NCI-H1694 treated with DMSO at 0.1 percent for 48 hours (cell line): ENCODE measurements at regions not wholly inside any gene's neighbourhood (a gene's known extent, or its start where the extent isn't known, plus 50 kb on each side); places are given as distances from the start of the nearest gene placed in this dataset.
"Not testable (repeated sequence)": the region's sequence is repeated elsewhere in the genome, so short reads cannot be mapped to it uniquely, and the experiment has no call there.

Experiments
- DNase-seq: peaks from one replicate; lab custom pipeline; 2025; lab: John Stamatoyannopoulos, UW

DNA sequence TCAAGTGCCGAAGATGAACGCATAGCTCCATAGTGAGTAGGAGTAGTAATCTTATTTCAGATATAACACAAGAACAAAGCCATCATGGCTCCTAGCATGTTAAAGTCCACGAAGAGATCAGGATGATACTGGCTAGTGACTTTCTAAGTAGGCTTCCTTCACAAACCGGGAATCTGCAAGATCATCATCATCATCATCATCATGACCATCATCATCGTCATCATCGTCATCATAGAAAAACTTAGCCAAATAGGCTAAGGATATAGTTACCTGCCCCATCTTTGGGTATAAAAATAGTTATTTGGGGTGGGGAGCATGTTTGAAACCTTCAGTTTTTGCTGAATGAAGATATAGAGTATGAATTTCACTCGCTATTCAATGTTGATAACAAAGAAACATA is 57.9 kb downstream of the PYDC2 start:
- no peak for DNase-seq

DNA sequence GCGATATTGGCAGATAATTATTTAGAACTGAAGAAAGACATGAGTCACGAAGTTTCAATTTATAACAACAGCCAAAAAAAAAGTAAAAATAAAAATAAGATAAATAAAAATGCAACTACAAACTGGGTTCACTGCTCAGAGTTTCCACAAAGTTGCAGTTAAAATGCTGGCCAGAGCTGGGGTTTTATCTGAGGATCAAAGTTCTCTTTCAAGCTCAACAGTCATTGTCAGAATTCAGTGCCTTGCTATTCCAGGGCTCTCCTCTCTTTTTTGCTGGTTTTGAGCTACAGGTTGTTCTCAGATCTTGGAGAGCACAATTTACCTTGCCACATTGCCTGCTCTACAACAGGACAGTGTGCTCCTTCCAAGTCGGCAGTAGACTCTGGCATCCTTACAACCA is 60.1 kb downstream of the PYDC2 start:
- DNase-seq, result no peak

DNA sequence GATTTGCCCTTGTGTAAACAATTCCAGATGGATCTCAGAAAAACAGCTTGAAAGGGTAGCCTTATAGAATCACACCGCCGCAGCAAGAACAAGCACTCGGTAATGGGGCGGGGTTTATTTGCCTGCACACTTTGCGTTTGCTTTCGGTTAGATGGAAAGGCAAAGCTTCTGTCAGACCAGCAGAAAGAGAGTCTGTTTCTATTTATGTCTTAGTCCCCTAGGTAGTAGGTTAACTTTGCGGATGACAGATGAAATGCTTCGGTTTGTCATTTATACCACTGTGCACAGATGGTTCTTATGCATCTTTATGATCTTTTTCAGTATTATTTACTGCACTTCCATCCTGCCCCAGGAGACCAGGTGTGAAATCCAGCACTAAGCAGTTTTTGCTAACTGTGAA is 62.2 kb downstream of the PYDC2 start:
- DNase-seq, result no peak

DNA sequence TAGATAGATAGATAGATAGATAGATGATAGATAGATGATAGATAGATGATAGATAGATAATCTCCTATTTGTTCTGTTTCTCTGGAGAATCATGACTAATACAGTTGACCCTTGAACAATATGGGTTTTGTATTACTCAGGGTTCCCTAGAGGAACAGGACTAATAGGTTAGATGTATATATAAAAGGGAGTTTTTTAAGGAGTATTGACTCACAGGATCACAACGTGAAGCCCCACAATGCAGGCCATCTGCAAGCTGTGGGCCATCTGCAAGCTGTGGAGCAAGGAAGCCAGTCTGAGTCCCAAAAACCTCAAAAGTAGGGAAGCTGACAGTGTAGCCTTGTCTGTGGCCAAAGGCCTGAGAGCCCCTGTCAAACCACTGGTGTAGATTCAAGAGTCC is 67.6 kb downstream of the PYDC2 start:
- DNase-seq, result no peak

DNA sequence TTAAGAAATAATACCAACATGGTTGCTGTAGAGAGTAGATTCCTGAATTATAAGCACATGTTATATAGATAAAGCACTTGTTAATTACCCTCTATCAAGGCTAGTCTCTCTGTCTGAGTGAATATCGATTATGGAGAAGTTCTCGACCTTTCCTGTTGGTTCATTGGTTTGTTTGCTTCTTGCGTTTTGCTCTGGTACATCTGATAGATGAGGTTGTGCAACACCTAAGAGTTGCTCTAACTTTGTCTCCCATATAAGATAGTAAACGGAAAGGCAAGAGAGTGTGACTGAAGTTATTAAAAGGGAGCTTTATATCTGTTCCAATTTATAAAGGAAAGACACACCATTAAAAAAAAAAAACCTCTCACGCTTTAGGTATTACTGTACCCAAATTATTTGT is 69.0 kb downstream of the PYDC2 start:
- no peak for DNase-seq

DNA sequence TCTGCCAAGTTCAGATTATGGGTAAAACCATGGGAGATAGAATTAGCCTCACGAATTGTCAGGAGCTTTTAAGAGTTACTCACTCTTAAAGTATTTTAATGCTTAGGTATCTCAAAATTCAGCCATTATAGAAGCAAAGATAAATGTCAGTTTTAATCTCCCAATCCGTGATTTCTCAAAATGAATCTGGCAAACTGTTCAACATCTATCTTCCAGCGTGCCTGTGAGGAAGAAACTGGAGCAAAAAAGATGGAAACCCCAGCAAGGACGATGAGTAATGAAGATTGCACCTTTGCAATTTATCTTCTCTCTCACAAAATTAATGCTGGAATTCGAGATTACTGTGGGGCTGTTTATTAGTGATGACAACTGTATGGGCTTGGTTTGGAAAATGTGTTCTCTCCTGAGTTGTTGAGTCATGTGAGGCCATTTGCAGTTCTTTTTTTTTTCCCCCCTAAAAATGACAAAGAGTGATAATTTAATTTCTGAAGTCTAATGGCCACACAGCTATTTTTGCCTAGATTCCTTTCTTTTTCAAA is 70.5 kb downstream of the PYDC2 start:
- DNase-seq, result no peak

DNA sequence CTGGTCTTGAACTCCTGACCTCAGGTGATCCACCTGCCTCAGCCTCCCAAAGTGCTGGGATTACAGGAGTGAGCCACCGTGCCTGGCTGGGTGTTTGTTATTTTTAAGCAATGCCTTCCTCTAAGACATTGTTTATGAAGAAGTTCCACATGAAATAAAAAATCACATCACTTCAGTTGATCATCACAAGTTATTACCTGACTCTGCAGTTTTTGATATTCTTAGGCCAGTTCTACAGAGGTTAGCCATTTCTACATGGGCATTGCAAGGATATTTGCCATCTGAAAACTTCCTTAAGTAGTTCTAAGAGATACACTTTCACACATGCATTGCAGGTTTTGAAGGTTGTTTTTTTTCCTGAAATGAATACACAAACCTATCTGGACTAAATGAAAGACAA is 82.1 kb downstream of the PYDC2 start:
- no peak for DNase-seq

DNA sequence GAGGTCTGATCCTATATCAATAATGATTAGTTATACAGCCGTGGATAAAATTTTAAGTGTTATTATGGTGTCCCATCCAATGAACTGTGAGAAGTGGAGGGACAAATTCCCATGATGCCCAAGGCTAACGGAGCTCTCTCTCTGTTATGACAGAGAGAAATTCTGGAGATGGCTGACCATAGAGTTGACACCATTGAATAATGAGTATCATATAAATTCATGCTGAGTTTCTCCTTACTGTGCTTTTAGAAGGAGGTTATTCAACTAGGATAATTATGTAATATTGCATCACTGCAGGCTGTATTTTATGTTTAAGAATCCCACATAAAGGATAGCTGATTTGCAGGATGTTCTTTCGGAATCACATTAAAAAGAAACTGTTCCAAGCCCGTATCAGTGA is 82.9 kb downstream of the PYDC2 start:
- DNase-seq, result no peak

DNA sequence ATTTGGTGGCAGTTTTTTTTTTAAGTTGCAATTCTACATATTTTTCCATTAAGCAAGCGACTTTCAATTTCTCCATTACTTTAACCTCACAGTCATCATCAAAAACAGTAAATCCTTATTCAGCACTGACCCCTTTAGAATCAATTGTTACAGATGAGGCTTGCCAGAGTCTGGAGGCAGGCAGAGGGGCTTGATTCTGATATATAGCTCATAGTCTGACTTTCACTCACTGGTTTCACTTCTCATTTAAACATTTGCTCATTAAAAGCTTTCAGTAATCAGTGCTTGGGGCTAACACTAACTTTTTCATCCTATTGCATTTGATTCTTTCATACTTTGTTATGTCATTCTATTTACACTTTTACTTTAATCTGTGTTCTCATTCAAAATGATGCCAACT is 88.4 kb downstream of the PYDC2 start:
- no peak for DNase-seq

DNA sequence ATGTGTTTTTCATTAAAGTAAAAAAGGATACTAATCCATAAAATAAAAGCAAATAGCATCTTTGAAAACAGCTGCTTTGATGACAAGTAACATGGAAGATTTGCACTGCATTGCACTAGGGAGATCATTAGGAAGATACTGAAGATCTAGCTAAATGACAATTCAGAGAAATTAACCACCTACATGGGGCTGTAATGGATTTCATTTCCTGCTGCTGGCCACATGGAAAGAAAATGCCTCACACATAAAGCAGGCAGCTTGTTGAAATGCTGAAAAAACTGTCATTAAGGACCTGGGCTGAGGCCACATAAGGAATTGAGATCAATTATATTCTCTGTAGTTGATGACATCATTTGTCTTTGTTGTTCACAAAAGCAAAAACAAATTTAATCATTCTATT is 94.1 kb downstream of the PYDC2 start:
- no peak for DNase-seq

DNA sequence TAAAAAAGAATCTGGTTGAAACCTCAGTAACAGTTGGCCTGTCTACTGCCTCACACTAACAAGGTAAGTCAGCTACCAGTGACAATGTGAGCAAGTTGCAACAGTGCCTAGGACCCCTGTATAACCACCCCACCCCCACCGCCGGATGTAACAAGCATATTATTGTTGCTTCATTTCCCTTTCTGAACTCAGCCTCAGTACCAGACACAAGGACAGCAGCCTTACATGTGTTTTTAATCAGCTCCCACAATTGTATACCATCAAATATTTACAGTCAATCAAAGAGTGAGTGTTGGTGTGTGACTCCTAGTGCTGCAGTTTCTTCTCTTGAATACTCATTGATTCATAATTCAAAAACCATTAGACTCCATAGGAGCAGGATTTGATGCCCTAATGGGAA is 96.4 kb downstream of the PYDC2 start:
- DNase-seq, result no peak

DNA sequence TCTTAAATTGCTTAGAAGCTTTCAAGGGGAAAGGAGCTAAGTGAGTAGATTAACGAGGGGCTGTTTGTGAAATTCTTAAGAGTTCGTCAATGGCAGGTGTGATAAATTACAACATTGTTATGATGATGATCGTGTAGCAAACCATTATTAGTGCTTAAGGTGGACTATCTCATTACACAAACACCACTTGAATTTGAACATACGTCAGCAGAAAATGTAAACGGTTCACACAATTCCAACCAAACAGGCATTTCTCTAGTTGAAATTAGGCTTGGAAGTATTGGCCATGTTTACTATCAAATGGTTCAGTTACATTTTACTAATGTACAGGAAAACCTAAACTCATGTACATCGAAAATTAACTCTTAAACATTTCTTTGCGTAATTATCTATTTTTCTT is 102.8 kb downstream of the PYDC2 start:
- no peak for DNase-seq

DNA sequence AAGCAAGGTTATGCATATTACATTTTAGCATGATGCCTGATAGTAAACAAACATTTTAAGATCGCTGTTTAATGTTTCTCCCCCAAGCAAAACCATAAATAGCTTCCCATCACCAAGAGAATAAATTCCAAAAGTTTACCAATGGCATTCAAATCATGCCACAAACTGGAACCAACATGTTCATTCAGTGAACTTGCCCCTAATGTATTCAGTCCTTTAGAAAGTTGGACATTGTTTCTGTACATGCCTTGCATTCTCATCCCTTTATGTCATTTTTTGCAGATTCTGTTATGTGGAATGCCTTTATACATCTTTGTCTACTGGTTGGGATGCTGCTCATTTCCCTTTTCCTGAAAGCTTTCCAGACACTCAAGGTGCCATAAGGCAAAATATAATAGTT is 105.5 kb downstream of the PYDC2 start:
- DNase-seq, result no peak

DNA sequence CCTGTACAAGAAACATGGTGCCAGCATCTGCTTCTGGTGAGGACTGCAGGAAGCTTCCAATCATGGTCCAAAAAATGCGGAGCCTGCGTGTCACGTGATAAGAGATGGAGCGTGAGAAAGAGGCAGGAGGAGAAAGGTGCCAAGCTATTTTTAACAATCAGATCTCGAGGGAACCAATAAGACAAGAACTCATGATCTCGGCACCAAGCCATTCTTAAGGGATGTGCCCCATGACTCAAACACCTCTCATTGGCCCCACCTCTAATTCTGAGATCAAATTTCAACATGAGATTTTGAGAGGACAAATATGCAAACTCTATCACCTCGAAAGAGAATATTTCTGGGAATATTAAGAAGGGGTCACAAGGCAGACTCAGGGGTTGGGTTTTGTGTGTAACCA is 107.2 kb downstream of the PYDC2 start:
- DNase-seq, result no peak

DNA sequence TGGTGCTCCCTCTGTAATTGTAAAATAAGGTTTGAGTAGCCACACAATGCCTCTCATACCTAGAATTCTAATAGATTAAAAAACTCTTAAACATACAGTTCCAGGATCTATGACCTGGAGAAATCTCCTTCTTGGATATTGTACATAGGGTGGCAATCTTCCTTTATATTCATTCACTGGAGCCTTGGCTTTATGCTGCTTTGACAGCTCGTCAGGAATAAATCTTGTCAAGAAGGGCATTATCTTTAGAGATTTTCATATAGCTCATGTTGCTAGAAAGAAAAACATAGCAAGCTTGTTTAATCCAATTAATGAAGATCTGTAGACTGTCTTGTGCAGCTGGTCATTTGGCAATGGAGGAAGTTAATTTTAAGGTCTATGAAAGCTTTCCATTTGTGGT is 131.1 kb downstream of the PYDC2 start:
- DNase-seq, result no peak

DNA sequence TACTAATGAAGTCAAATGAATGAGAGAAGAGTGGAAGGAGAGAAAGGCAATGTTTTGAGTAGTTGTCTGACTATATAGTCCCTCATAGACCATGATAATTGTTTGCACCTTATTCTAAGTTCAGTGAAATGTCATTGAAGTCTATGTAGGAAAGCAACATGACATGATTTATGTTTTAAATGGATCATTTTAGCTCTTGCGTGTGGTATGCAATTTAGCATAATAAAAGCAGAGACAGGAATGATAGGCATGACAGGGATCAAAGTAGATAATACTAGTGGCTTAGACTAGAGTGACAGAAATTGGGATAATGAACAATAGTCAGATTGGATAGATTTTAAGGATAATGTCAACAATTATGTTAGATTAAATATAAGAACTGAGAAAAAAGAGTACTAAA is 132.5 kb downstream of the PYDC2 start:
- no peak for DNase-seq

DNA sequence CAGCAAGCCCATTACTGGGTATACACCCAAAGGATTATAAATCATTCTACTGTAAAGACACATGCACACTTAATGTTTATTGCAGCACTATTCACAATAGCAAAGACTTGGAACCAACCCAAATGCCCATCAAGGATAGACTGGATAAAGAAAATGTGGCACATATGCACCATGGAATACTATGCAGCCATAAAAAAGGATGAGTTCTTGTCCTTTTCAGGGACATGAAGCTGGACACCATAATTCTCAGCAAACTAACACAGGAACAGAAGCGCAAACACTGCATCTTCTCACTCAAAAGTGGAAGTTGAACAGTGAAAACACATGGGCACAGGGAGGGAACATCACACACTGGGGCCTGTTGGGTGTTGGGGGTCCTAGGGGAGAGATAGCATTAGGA is 154.5 kb downstream of the PYDC2 start:
- not testable (repeated sequence) for DNase-seq

DNA sequence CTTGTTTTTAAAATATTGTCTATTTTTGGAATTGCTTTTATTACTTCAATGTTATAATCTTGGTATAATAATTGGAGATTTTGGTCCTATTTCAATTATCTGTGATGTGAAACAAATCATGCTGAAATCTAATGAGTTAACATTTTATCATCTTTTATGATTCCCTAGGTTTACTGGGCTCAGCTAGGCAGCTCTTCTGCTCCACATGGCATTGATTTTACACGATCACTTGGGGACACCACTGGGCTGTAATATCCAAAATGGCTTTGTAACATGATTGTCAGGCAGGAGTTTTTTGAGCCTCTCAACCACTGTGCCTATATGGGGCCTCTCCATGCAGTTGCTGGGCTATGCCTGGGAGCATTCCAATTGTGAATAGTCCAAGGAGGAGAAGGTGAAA is 163.3 kb downstream of the PYDC2 start:
- no peak for DNase-seq

DNA sequence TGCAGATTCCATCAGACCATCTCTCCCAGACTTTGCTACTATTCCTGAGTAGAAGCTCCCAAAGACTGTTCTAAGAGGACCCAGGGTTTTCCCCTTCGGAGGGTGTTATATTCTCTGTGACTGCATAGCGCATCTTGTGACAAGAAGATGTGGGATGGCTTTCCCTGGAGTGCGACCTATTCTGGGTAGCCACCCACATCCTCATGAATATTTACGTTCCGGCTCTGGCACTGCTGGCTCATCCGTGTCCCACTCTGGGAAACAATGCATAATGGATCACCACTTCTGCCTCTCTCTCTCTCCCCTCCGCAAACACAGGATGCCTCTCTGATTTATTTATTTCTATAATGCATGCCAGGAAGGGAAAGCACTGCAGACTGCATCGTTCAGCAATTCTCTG is 166.1 kb downstream of the PYDC2 start:
- DNase-seq, result no peak

DNA sequence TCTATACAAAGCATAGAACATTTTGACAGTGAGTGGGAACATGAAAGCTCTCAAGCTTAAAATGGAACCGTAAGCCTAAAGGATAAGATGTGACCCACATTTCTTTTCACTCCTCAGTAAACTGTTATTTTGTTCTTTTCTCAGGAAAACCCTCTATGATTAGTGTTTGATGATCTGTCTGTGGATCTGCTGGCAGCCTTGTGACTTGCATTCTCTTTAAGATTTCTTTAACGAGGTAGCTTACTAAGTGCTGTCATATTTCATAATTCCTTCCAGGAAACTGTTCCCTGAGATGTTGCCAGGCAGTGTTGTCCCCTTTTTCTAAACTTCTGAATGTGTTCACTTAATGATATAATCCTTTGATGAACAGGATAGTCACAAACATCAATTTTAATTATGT is 167.6 kb downstream of the PYDC2 start:
- no peak for DNase-seq

DNA sequence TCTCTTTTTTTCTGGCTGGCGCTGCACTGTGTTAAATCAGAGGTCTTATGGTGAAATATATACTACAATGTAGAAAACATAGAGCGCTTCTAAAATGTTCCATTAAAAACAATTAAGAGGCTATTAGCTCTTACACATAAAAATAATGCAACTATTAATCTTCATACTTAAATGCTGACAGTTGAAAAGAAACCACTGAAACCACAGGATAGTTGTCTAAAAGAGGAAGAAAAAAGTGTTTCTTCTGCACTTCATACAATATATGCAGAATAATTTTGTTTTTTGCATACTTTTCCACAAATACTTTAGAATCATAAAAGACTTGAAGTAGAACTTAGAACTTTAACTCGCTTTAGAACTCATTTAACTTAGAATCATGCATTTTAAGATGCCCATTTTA is 170.5 kb downstream of the PYDC2 start:
- DNase-seq, result no peak

DNA sequence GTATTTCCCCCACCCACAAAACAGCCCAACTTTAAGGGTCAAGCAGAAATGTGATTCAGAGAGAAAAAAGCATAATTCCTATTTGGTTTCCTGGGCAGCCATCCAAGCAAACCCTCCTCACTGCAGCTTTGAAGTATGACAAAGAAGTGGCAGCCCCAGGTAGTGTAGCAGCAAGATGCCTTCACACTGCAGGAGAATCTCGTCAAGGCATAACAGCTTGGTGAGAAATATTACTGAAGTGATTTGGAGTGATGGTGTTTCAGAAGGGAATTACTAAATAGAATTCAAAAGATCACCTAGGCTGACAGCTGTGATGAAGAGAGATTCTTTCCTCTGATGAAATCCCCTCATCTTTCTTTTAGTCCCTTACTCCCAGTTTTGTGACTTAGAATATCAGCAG is 173.9 kb downstream of the PYDC2 start:
- DNase-seq, result no peak

DNA sequence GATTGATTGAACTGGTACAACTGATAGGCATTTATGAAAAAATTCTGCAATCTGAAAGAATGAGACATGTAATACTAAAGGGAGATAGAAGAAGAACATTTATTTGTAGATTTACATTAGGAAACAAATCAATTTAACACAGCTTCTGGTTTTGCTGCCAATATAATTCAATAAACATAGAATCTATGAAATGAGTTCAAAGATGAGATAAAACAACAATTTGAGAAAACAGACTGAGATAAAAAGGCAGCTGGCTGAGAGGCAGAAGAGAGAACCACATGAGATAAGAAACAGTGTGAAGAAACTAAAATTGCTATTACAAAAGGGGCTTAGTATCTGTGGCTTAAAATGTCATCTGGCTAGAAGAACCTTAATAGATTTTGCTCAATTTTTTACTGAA is 176.6 kb downstream of the PYDC2 start:
- no peak for DNase-seq

DNA sequence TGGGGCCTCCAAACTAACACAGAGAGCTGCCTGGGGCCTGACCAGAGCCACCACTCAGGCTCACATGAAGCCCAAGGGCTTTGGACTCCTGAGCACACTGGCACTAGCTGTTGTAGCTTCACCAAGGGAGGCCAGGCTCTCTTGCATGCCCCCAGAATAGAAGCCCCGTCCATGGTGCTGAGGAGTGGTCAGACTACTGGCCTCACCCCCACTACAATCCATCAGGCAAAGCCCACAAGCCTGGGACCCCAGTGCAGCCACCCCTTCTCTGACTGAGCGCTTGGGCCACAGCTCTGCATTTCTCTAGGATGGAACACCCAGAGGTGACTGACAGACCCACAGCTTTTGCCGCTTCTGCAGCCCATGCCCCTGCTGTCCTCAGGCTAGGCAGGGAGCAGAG is 180.8 kb downstream of the PYDC2 start:
- no peak for DNase-seq

DNA sequence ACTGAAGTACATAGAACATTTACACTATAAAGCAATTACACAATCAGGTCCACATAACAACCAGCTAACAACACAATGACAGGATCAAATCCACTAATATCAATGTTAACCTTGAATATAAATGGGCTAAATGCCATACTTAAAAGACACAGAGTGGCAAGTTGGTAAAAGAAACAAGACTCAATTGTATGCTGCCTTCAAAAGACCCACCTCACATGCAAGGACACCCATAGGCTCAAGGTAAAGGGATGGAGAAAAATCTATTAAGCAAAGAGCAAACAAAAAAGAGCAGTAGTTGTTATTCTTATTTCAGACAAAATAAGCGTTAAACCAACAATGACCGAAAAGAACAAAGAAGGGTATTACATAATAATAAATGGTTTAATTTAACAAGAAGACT is 183.3 kb downstream of the PYDC2 start:
- DNase-seq, result no peak
